ENCODE measurements at regions not wholly inside any gene's neighbourhood (a gene's known extent, or its start where the extent isn't known, plus 50 kb on each side); places are given as distances from the start of the nearest gene placed in this dataset.

DNA sequence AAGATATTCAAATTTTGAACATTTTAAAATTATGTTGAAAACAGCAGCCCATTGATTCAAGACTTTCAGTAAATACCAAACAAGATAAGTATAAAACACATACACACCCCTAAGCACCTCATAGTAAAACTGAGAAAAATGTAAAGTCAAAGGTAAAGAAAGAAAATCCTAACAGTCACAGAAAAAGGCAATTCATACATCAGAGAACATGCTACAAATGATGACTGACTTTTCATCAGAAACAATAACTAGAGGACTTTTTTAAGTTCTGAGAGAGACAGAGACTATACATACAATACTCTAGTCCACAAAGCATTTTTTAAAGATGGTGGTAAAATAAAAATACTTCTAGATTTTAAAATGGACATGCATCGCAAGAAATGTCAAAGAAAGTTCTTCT is 111.0 kb downstream of the PFDN4 start:
- H3K4me2 ChIP-seq (ENCODE audit: control insufficient read depth, extremely low read depth, insufficient read depth, low read depth, low read length): no peak overlapping the region
- H3K9me3 ChIP-seq (ENCODE audit: control insufficient read depth, low read depth, low read length): no peaks in the 10 kb centered on the region
- H3K4me3 ChIP-seq (ENCODE audit: control insufficient read depth in 2 of 3, extremely low read depth in 1 of 3, insufficient read depth in 2 of 3, low read depth in 1 of 3, low read length in 3 of 3): no peak overlapping the region
- H4K20me1 ChIP-seq (ENCODE audit: control insufficient read depth, extremely low read depth, insufficient read depth, low read length): no peaks in the 10 kb centered on the region
- H3K9me1 ChIP-seq (ENCODE audit: control insufficient read depth, extremely low read depth, insufficient read depth, low read length): no peaks in the 10 kb centered on the region
- no peaks in the 10 kb centered on the region for H3K36me3 ChIP-seq (ENCODE audit: control insufficient read depth in 2 of 2, extremely low read depth in 1 of 2, insufficient read depth in 2 of 2, low read length in 2 of 2)
- no peak overlapping the region for H3K27ac ChIP-seq (ENCODE audit: control insufficient read depth, insufficient read depth, low read length)
- no peak overlapping the region for H2AFZ ChIP-seq (ENCODE audit: control insufficient read depth, low read length)
- no peak overlapping the region for H3K9ac ChIP-seq (ENCODE audit: control insufficient read depth, extremely low read depth, insufficient read depth, low read length)
- no peaks in the 10 kb centered on the region for H3K79me2 ChIP-seq (ENCODE audit: control insufficient read depth, insufficient read depth, low read length)
- no peaks in the 10 kb centered on the region for H3K4me1 ChIP-seq (ENCODE audit: control insufficient read depth, extremely low read depth, insufficient read depth, low read length)
- TF ChIP-seq, protein P1, sequence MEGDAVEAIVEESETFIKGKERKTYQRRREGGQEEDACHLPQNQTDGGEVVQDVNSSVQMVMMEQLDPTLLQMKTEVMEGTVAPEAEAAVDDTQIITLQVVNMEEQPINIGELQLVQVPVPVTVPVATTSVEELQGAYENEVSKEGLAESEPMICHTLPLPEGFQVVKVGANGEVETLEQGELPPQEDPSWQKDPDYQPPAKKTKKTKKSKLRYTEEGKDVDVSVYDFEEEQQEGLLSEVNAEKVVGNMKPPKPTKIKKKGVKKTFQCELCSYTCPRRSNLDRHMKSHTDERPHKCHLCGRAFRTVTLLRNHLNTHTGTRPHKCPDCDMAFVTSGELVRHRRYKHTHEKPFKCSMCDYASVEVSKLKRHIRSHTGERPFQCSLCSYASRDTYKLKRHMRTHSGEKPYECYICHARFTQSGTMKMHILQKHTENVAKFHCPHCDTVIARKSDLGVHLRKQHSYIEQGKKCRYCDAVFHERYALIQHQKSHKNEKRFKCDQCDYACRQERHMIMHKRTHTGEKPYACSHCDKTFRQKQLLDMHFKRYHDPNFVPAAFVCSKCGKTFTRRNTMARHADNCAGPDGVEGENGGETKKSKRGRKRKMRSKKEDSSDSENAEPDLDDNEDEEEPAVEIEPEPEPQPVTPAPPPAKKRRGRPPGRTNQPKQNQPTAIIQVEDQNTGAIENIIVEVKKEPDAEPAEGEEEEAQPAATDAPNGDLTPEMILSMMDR (optimal IDR thresholded peaks at IDR 0.05 in 1 of 3, IDR thresholded peaks at IDR 0.05 in 1 of 3, conservative IDR thresholded peaks at IDR 0.05 in 1 of 3; ENCODE audit: extremely low read depth in 1 of 3, insufficient read depth in 2 of 3, low read length in 3 of 3): no peak
- TF ChIP-seq EZH2 (IDR thresholded peaks at IDR 0.05; ENCODE audit: low read length): no peak
- no peaks in the 10 kb centered on the region for H3K27me3 ChIP-seq (ENCODE audit: control insufficient read depth, extremely low read depth, insufficient read depth, low read length)
- FAIRE-seq (no peak), DNase-seq (ENCODE audit: low read depth, low spot score) (no peak)
- dilution Hi-C loops (cut with MboI; ENCODE audit: extremely low pct_ligation_motif_present, low sequenced_read_pairs): no loop called here

DNA sequence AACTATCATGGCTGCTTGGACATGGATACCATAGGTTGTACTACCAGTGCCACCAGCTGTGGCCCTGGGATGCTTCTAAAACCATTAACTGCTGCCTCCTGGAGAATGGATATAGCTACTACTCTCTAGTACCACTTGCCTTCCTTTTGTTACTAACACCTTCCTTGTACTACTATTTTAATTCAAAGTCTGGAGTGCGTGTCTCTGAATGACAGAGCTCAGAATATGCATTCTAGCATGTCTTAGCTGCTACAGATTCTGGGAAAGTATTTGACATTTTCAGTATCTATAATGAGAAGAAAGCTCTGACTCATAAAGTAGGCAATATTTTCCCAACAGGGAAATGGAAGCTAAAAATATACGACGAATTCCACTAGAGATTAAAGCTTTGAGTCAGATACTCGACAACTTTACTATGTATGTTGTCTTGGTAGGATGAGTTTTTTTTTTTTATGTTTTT is 112.3 kb downstream of the PFDN4 start:
- no peaks in the 10 kb centered on the region for H3K79me2 ChIP-seq (ENCODE audit: control insufficient read depth, insufficient read depth, low read length)
- no peak overlapping the region for H3K4me3 ChIP-seq (ENCODE audit: control insufficient read depth in 2 of 3, extremely low read depth in 1 of 3, insufficient read depth in 2 of 3, low read depth in 1 of 3, low read length in 3 of 3)
- H3K36me3 ChIP-seq (ENCODE audit: control insufficient read depth in 2 of 2, extremely low read depth in 1 of 2, insufficient read depth in 2 of 2, low read length in 2 of 2): no peaks in the 10 kb centered on the region
- TF ChIP-seq EZH2 (IDR thresholded peaks at IDR 0.05; ENCODE audit: low read length): no peak
- TF ChIP-seq, protein P1 (optimal IDR thresholded peaks at IDR 0.05 in 1 of 3, IDR thresholded peaks at IDR 0.05 in 1 of 3, conservative IDR thresholded peaks at IDR 0.05 in 1 of 3; ENCODE audit: extremely low read depth in 1 of 3, insufficient read depth in 2 of 3, low read length in 3 of 3): no peak
- no peaks in the 10 kb centered on the region for H3K27me3 ChIP-seq (ENCODE audit: control insufficient read depth, extremely low read depth, insufficient read depth, low read length)
- no peaks in the 10 kb centered on the region for H4K20me1 ChIP-seq (ENCODE audit: control insufficient read depth, extremely low read depth, insufficient read depth, low read length)
- H2AFZ ChIP-seq (ENCODE audit: control insufficient read depth, low read length): no peak overlapping the region
- H3K27ac ChIP-seq (ENCODE audit: control insufficient read depth, insufficient read depth, low read length): no peak overlapping the region
- no peak overlapping the region for H3K9ac ChIP-seq (ENCODE audit: control insufficient read depth, extremely low read depth, insufficient read depth, low read length)
- DNase-seq (ENCODE audit: low read depth, low spot score): no peak
- H3K9me3 ChIP-seq (ENCODE audit: control insufficient read depth, low read depth, low read length): no peaks in the 10 kb centered on the region
- dilution Hi-C loops (cut with MboI; ENCODE audit: extremely low pct_ligation_motif_present, low sequenced_read_pairs): no loop called here
- H3K4me1 ChIP-seq (ENCODE audit: control insufficient read depth, extremely low read depth, insufficient read depth, low read length): no peaks in the 10 kb centered on the region
- H3K9me1 ChIP-seq (ENCODE audit: control insufficient read depth, extremely low read depth, insufficient read depth, low read length): no peaks in the 10 kb centered on the region
- H3K4me2 ChIP-seq (ENCODE audit: control insufficient read depth, extremely low read depth, insufficient read depth, low read depth, low read length): no peak overlapping the region
- FAIRE-seq: no peak

Data from keratinocyte (primary cell).